ENCODE measurements at regions not wholly inside any gene's neighbourhood (a gene's known extent, or its start where the extent isn't known, plus 50 kb on each side); places are given as distances from the start of the nearest gene placed in this dataset.
A peak's percentile ranks its signal among the peaks of the same experiment; 100 is the strongest.

GRCh38 chr3:152713989-152714388, 120.9 kb upstream of the P2RY1 start:
- BruUV-seq (replicated peaks) = no TSS peak
- FAIRE-seq = no peak
- CTCF ChIA-PET = interaction anchor here (0.6 to 2.4 kb wide), 7 partner anchors 139 to 396 kb away, joined by 3 to 5 read pairs (median 4); no protein-coding TSS in a partner anchor

More at GRCh38 chr3:152713989-152714388, 120.9 kb upstream of the P2RY1 start:
- Histone ChIP-seq H3K4me3 (no peak overlapping the region), H3K27me3 (replicated peaks in 1 of 2; ENCODE audit: control insufficient read depth in 2 of 2, insufficient read depth in 2 of 2, low read length in 1 of 2) (no peaks in the 10 kb centered on the region), H3K36me3 (ENCODE audit: control insufficient read depth in 2 of 2, insufficient read depth in 2 of 2, low read length in 1 of 2) (no peaks in the 10 kb centered on the region), H3K9ac (ENCODE audit: control insufficient read depth, insufficient read depth, low read length) (no peak overlapping the region), H3K27ac (ENCODE audit: control insufficient read depth, insufficient read depth) (no peak overlapping the region), H4K20me1 (ENCODE audit: control insufficient read depth, insufficient read depth) (no peaks in the 10 kb centered on the region), H2AFZ (ENCODE audit: control insufficient read depth, low read depth, low read length) (no peak overlapping the region), H3K4me2 (ENCODE audit: control insufficient read depth, insufficient read depth) (no peak overlapping the region), H3K9me3 (replicated peaks; ENCODE audit: control insufficient read depth, insufficient read depth, low read length) (no peaks in the 10 kb centered on the region), H3K79me2 (ENCODE audit: control insufficient read depth, insufficient read depth, low read length) (no peaks in the 10 kb centered on the region), H3K4me1 (ENCODE audit: control insufficient read depth, insufficient read depth, low read length) (no peaks in the 10 kb centered on the region)
- DNase-seq (ENCODE audit: low read depth, low spot score) (no peak), ATAC-seq (no peak)
- ChIA-PET SMC1A (ENCODE audit: uncharacterized antibody, unreplicated experiment) (interaction anchor here (0.9 to 1.9 kb wide), 2 partner anchors 142 to 207 kb away, joined by 3 to 6 read pairs; no protein-coding TSS in a partner anchor), RAD21 (ENCODE audit: unreplicated experiment) (interaction anchor here (0.7 to 1.0 kb wide), 2 partner anchors 118 to 206 kb away, joined by 3 read pairs; no protein-coding TSS in a partner anchor), POLR2A (no interaction called here)
- intact Hi-C loops (cut with micrococcal nuclease; ENCODE audit: unreplicated experiment) = no loop called here
- TF ChIP-seq RAD21 (IDR thresholded peaks at IDR 0.05; ENCODE audit: insufficient read depth, low read depth, low read length) (peak; percentile 21; the same call in 1 of the 2 replicates), ATF2 (IDR thresholded peaks at IDR 0.05; ENCODE audit: low read length) (no peak), ZNF274 (IDR thresholded peaks at IDR 0.05; ENCODE audit: insufficient read depth, insufficient read length) (no peak), E2F8 (IDR thresholded peaks at IDR 0.05; ENCODE audit: low read depth, partially characterized antibody) (no peak)
- TF ChIP-seq, protein P1, sequence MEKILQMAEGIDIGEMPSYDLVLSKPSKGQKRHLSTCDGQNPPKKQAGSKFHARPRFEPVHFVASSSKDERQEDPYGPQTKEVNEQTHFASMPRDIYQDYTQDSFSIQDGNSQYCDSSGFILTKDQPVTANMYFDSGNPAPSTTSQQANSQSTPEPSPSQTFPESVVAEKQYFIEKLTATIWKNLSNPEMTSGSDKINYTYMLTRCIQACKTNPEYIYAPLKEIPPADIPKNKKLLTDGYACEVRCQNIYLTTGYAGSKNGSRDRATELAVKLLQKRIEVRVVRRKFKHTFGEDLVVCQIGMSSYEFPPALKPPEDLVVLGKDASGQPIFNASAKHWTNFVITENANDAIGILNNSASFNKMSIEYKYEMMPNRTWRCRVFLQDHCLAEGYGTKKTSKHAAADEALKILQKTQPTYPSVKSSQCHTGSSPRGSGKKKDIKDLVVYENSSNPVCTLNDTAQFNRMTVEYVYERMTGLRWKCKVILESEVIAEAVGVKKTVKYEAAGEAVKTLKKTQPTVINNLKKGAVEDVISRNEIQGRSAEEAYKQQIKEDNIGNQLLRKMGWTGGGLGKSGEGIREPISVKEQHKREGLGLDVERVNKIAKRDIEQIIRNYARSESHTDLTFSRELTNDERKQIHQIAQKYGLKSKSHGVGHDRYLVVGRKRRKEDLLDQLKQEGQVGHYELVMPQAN (conservative IDR thresholded peaks at IDR 0.05) = no peak
- TF ChIP-seq, protein P2, sequence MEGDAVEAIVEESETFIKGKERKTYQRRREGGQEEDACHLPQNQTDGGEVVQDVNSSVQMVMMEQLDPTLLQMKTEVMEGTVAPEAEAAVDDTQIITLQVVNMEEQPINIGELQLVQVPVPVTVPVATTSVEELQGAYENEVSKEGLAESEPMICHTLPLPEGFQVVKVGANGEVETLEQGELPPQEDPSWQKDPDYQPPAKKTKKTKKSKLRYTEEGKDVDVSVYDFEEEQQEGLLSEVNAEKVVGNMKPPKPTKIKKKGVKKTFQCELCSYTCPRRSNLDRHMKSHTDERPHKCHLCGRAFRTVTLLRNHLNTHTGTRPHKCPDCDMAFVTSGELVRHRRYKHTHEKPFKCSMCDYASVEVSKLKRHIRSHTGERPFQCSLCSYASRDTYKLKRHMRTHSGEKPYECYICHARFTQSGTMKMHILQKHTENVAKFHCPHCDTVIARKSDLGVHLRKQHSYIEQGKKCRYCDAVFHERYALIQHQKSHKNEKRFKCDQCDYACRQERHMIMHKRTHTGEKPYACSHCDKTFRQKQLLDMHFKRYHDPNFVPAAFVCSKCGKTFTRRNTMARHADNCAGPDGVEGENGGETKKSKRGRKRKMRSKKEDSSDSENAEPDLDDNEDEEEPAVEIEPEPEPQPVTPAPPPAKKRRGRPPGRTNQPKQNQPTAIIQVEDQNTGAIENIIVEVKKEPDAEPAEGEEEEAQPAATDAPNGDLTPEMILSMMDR (IDR thresholded peaks at IDR 0.05 in 2 of 3, conservative IDR thresholded peaks at IDR 0.05 in 1 of 3; ENCODE audit: control insufficient read depth in 2 of 3, extremely low read depth in 1 of 3, insufficient read depth in 1 of 3, low read depth in 3 of 3, low read length in 3 of 3) = peak in 1 of 3 experiments; percentile 14; a peak in 2 of 6 replicates
- in situ Hi-C loops (cut with MboI) = no loop called here
